GM12878 (cell line): ENCODE measurements at regions not wholly inside any gene's neighbourhood (a gene's known extent, or its start where the extent isn't known, plus 50 kb on each side); places are given as distances from the start of the nearest gene placed in this dataset.

ENCODE experiments used
- ATAC-seq: fragments of 200-7000 bp; cut with Tn5 transposase; 3 replicates; pipeline ENCODE4 v1.9.1; 2020; ENCODE audit warnings: mild to moderate bottlenecking, moderate library complexity
- BruUV-seq: library from RNA; stranded (reverse); fragments of 400-500 nt; replicated peaks from 2 replicates; lab custom pipeline; 2021; lab: Mats Ljungman, UMichigan
- CTCF ChIA-PET: fragments of 300-600 bp; sonication (Branson Sonifier 250); formaldehyde crosslinking; extraction: SDS; loops from one replicate; lab custom pipeline; 2021; ENCODE audit warnings: inconsistent platforms; lab: Yijun Ruan, JAX
- POLR2A ChIA-PET: fragments of 350-600 bp; formaldehyde crosslinking; extraction: SDS; loops from one replicate; lab custom pipeline; 2021; ENCODE audit warnings: inconsistent platforms; lab: Charles Lee
- RAD21 ChIA-PET: fragments of 300-600 bp; sonication (Branson Sonifier 250); formaldehyde crosslinking; loops from one replicate; lab custom pipeline; 2023; ENCODE audit warnings: antibody characterized with exemption; ENCODE audit not compliant: unreplicated experiment; lab: Charles Lee
- SMC1A ChIA-PET: fragments of 300-600 bp; sonication (Branson Sonifier 250); formaldehyde crosslinking; loops from one replicate; lab custom pipeline; 2023; ENCODE audit not compliant: unreplicated experiment, uncharacterized antibody; lab: Charles Lee
- DNase-seq: peaks from one replicate; pipeline ENCODE4 v3.0.0-alpha.2; 2011; ENCODE audit warnings: low read depth, low spot score
- FAIRE-seq: peaks from 3 replicates; lab custom pipeline; 2011; peaks lifted over from hg19 to GRCh38; lab: Jason Lieb, UNC
- H2AFZ ChIP-seq: 2 replicates; pipeline ENCODE4 v1.6.0; 2011; ENCODE audit warnings: low read depth, low read length, control low read depth; ENCODE audit not compliant: control insufficient read depth
- H3K27ac ChIP-seq: 2 replicates; pipeline ENCODE4 v1.5.1; 2011; ENCODE audit warnings: control low read depth; ENCODE audit not compliant: control insufficient read depth, insufficient read depth
- H3K27me3 ChIP-seq, 2 experiments: replicated peaks in 1 of 2; 2 replicates each; pipeline versions ENCODE4 v1.6.0 to v1.6.1; 2011; ENCODE audit warnings: low read length in 1 of 2; ENCODE audit not compliant: control insufficient read depth in 2 of 2, insufficient read depth in 2 of 2
- H3K36me3 ChIP-seq, 2 experiments: 2 replicates each; pipeline ENCODE4 v1.5.1; 2011; ENCODE audit warnings: low read length in 1 of 2; ENCODE audit not compliant: control insufficient read depth in 2 of 2, insufficient read depth in 2 of 2
- H3K4me1 ChIP-seq: 2 replicates; pipeline ENCODE4 v1.6.1; 2011; ENCODE audit warnings: mild to moderate bottlenecking, low read length, moderate library complexity, mixed read lengths; ENCODE audit not compliant: control insufficient read depth, insufficient read depth
- H3K4me2 ChIP-seq: 2 replicates; pipeline ENCODE4 v1.6.0; 2011; ENCODE audit warnings: control low read depth; ENCODE audit not compliant: control insufficient read depth, insufficient read depth
- H3K4me3 ChIP-seq: fragments of 200-600 bp; sonication (generic); 2 replicates; pipeline ENCODE4 v1.5.1; 2016
- H3K79me2 ChIP-seq: 2 replicates; pipeline ENCODE4 v1.6.0; 2011; ENCODE audit warnings: low read length; ENCODE audit not compliant: control insufficient read depth, insufficient read depth
- H3K9ac ChIP-seq: 2 replicates; pipeline ENCODE4 v1.8.0; 2011; ENCODE audit warnings: low read length, control low read depth, mixed read lengths; ENCODE audit not compliant: control insufficient read depth, insufficient read depth
- H3K9me3 ChIP-seq: replicated peaks from 3 replicates; pipeline ENCODE4 v1.5.1; 2011; ENCODE audit warnings: mild to moderate bottlenecking, low read length; ENCODE audit not compliant: control insufficient read depth, insufficient read depth
- H4K20me1 ChIP-seq: 2 replicates; pipeline ENCODE4 v1.6.0; 2011; ENCODE audit not compliant: control insufficient read depth, insufficient read depth
- ASH2L ChIP-seq: fragments of 300-600, 200-600 bp; sonication (generic); IDR thresholded peaks from 2 replicates; pipeline ENCODE4 v1.6.1; 2017; ENCODE audit warnings: low read depth, mild to moderate bottlenecking, borderline replicate concordance
- CBX5 ChIP-seq: sonication (generic); IDR thresholded peaks from 2 replicates; pipeline ENCODE4 v1.6.1; 2016; ENCODE audit warnings: low read depth, moderate library complexity, mild to moderate bottlenecking, inconsistent platforms
- CREB1 ChIP-seq: IDR thresholded peaks from 2 replicates; pipeline ENCODE4 v1.6.1; 2012; ENCODE audit warnings: low read depth, mild to moderate bottlenecking, inconsistent platforms
- HCFC1 ChIP-seq: fragments of 150-350 bp; IDR thresholded peaks from 2 replicates; pipeline ENCODE4 v1.6.1; 2014; ENCODE audit warnings: low read length
- IKZF2 ChIP-seq, 2 experiments: fragments of 450-650 bp; IDR thresholded peaks; 2 replicates each; pipeline ENCODE4 v1.6.1; 2017; ENCODE audit warnings: mild to moderate bottlenecking in 2 of 2, moderate library complexity in 2 of 2
- JUNB ChIP-seq: IDR thresholded peaks from 2 replicates; pipeline ENCODE4 v1.6.1; 2016; ENCODE audit warnings: antibody characterized with exemption, mild to moderate bottlenecking
- JUND ChIP-seq: IDR thresholded peaks from 2 replicates; pipeline ENCODE4 v1.6.1; 2012; ENCODE audit warnings: low read depth, mild to moderate bottlenecking, low read length, improper control_type of control experiment, moderate library complexity
- KLF5 ChIP-seq: fragments of 450-650 bp; IDR thresholded peaks from 2 replicates; pipeline ENCODE4 v1.6.1; 2014; ENCODE audit warnings: mild to moderate bottlenecking; ENCODE audit not compliant: partially characterized antibody
- NFIC ChIP-seq: IDR thresholded peaks from 2 replicates; pipeline ENCODE4 v1.6.1; 2012; ENCODE audit warnings: low read depth, mild to moderate bottlenecking, inconsistent platforms, low read length, moderate library complexity
- NFYA ChIP-seq: IDR thresholded peaks from 2 replicates; pipeline ENCODE4 v1.6.1; 2011; ENCODE audit warnings: low read depth, mild to moderate bottlenecking, low read length, improper control_type of control experiment, borderline replicate concordance
- POU2F2 ChIP-seq: IDR thresholded peaks from 3 replicates; pipeline ENCODE4 v1.6.1; 2011; ENCODE audit warnings: low read depth, mild to moderate bottlenecking, low read length, borderline replicate concordance
- RAD51 ChIP-seq: fragments of 450-650 bp; IDR thresholded peaks from 2 replicates; pipeline ENCODE4 v1.6.1; 2016; ENCODE audit warnings: moderate library complexity, mild to moderate bottlenecking, inconsistent platforms
- TAF1 ChIP-seq: IDR thresholded peaks from 2 replicates; pipeline ENCODE4 v1.6.1; 2011; ENCODE audit warnings: mild to moderate bottlenecking, low read depth, low read length, borderline replicate concordance
- TCF12 ChIP-seq: IDR thresholded peaks from 2 replicates; pipeline ENCODE4 v1.6.1; 2011; ENCODE audit warnings: low read depth, mild to moderate bottlenecking, low read length
- WGBS: methylation state at CpG from one replicate; pipeline ENCODE4 v1.1.6; 2016; ENCODE audit warnings: low lambda C conversion rate; ENCODE audit not compliant: insufficient replicate concordance, insufficient coverage; ENCODE audit errors: missing lambda C conversion rate; 5-methylcytosine and 5-hydroxymethylcytosine counted together
- in situ Hi-C: fragments of 300-500 bp; cut with MboI; formaldehyde crosslinking; loops from 9 replicates; pipeline ENCODE4 v1.14.3; 2018; ENCODE audit warnings: mixed read lengths
- intact Hi-C: fragments of 100-400 bp; cut with micrococcal nuclease; formaldehyde crosslinking; loops from one replicate; pipeline ENCODE4 v1.14.2; 2022; ENCODE audit not compliant: unreplicated experiment
- TF ChIP-seq, protein P1 (sequence below): IDR thresholded peaks from 2 replicates; pipeline ENCODE4 v1.6.1; 2012; ENCODE audit warnings: low read depth, low read length, improper control_type of control experiment

DNA sequence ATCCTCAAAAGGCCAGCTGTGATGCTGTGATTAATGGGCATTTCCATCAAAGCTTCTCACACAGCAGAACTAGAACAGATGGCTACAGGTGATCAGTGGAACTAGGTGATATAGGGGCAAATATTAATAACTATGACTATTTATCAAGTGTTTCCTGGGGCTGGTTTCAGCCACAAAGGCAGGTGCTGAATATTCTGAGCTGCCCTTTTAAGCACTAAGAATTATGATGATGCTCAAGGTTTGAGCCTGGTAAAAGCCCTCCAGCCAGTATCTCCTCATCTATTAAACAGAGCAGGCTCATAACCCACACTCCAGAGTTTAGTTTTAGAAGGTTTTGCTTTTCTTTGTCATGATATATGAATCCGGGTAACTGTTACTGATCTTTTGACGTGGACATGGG, 129.5 kb upstream of the ACP3 start:
- DNase-seq: no peak
- 0% methylated on average over 2 of the region's 2 CpGs for WGBS
- Histone ChIP-seq H4K20me1 (no peaks in the 10 kb centered on the region), H3K79me2 (no peaks in the 10 kb centered on the region), H3K27me3 (no peaks in the 10 kb centered on the region; a peak in 1 of 4 replicates), H2AFZ (no peak overlapping the region), H3K36me3 (no peaks in the 10 kb centered on the region), H3K4me3 (no peak overlapping the region), H3K4me2 (no peak overlapping the region), H3K9me3 (no peaks in the 10 kb centered on the region), H3K27ac (no peak overlapping the region), H3K4me1 (no peaks in the 10 kb centered on the region), H3K9ac (no peak overlapping the region)
- BruUV-seq: no TSS peak
- ChIA-PET SMC1A (no interaction called here), POLR2A (no interaction called here), CTCF (interaction anchor here (1.3 kb wide), 1 partner anchor 12 kb away, joined by 3 read pairs; no protein-coding TSS in a partner anchor), RAD21 (no interaction called here)
- FAIRE-seq: no peak
- TF ChIP-seq RAD51 (no peak), JUNB (no peak), KLF5 (no peak), CBX5 (no peak), POU2F2 (no peak), TCF12 (no peak), ASH2L (no peak), IKZF2 (IDR thresholded peaks at IDR 0.05) (no peak), HCFC1 (no peak), TAF1 (no peak), NFYA (no peak), CREB1 (no peak), NFIC (no peak), JUND (no peak)
- TF ChIP-seq, protein P1, sequence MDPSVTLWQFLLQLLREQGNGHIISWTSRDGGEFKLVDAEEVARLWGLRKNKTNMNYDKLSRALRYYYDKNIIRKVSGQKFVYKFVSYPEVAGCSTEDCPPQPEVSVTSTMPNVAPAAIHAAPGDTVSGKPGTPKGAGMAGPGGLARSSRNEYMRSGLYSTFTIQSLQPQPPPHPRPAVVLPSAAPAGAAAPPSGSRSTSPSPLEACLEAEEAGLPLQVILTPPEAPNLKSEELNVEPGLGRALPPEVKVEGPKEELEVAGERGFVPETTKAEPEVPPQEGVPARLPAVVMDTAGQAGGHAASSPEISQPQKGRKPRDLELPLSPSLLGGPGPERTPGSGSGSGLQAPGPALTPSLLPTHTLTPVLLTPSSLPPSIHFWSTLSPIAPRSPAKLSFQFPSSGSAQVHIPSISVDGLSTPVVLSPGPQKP: no peak
- in situ Hi-C loops: no loop called here
- no peak for ATAC-seq
- intact Hi-C loops: loop anchor here (10.0 kb wide), 1 partner anchor 643 kb away; no protein-coding TSS in a partner anchor
